Body of pancreas (tissue), 4 donors: ENCODE measurements at regions not wholly inside any gene's neighbourhood (a gene's known extent, or its start where the extent isn't known, plus 50 kb on each side); places are given as distances from the start of the nearest gene placed in this dataset.

Experiments
- ATAC-seq: fragments of 150-250 bp; one replicate; pipeline ENCODE4 v1.9.1; 2016
- DNase-seq, 4 donors: peaks; one replicate each; pipeline ENCODE4 v3.0.0-alpha.2; 2019
- H3K27ac ChIP-seq, 4 donors: fragments of 200-600 bp; sonication (generic); 1 replicate in 3 of 4; 2 replicates in 1 of 4; pipeline versions ENCODE4 v1.5.1 to v1.6.1; 2016 to 2019; ENCODE audit warnings: mild to moderate bottlenecking in 1 of 4, mixed read lengths in 1 of 4, moderate library complexity in 1 of 4
- H3K27me3 ChIP-seq, 2 donors: fragments of 200-600 bp; sonication (generic); one replicate each; pipeline ENCODE4 v1.6.0; 2016; ENCODE audit warnings: mild to moderate bottlenecking in 1 of 2
- H3K36me3 ChIP-seq, 2 donors: fragments of 200-600 bp; sonication (generic); replicated peaks in 1 of 2; 2 replicates each; pipeline ENCODE4 v1.5.1; 2016; ENCODE audit warnings: low read depth in 2 of 2; ENCODE audit not compliant: insufficient read depth in 1 of 2
- H3K4me1 ChIP-seq: fragments of 200-600 bp; sonication (generic); one replicate; pipeline ENCODE4 v1.6.0; 2016
- H3K4me3 ChIP-seq, 2 donors: fragments of 200-600 bp; sonication (generic); 1 replicate in 1 of 2; 2 replicates in 1 of 2; pipeline ENCODE4 v1.5.1; 2016 to 2019
- H3K9me3 ChIP-seq, 3 donors: fragments of 200-600 bp; sonication (generic); 1 replicate in 2 of 3; 2 replicates in 1 of 3; pipeline ENCODE4 v1.5.1; 2016
- POLR2A ChIP-seq, 3 donors: fragments of 450-650 bp; IDR thresholded peaks; one replicate each; pipeline ENCODE4 v1.6.1; 2016; ENCODE audit warnings: antibody characterized with exemption in 3 of 3, mild to moderate bottlenecking in 2 of 3
- WGBS, 2 donors: methylation state at CpG; one replicate each; pipeline ENCODE4 v1.1.5; 2017; 5-methylcytosine and 5-hydroxymethylcytosine counted together
- intact Hi-C: fragments of 100-400 bp; cut with DNase I; formaldehyde crosslinking; loops from one replicate; pipeline ENCODE4 v1.15.1; 2023
- TF ChIP-seq, protein P1 (sequence below), 7 experiments: fragments of 450-650 bp in 4 of 7; fragments of 200-600 bp in 3 of 7; sonication (generic) in 3 of 7; IDR thresholded peaks; one replicate each; pipeline ENCODE4 v1.5.1; 2016 to 2019; ENCODE audit warnings: antibody characterized with exemption in 7 of 7

DNA sequence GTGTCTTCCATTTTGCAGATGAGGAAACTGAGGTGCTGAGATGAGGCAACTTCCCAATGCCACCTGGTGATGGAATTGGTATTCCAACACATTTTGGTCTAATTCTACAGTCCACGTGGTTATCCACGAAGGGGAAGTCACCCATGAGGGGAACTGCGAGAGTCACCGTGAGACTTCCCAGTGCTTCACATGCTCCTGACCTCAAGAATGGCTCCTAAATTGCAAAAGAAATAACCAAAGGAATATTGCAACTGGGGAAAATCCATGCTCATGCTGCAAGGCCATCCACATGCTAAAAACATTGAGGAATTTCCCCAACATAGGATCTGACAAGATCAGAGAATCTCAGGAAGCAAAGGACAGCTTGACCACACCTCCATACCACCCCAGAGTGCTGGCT is 153.9 kb downstream of the HS3ST3B1 start:
- Histone ChIP-seq H3K27me3 (no peaks in the 10 kb centered on the region), H3K9me3 (no peaks in the 10 kb centered on the region), H3K4me1 (no peaks in the 10 kb centered on the region), H3K4me3 (no peak overlapping the region), H3K27ac (no peak overlapping the region), H3K36me3 (no peaks in the 10 kb centered on the region)
- intact Hi-C loops, result no loop called here
- DNase-seq (no peak), ATAC-seq (no peak)
- WGBS, 2 donors, result 64 to 88% methylated on average over 4 of the region's 4 CpGs
- TF ChIP-seq POLR2A (IDR thresholded peaks at IDR 0.05), result no peak
- TF ChIP-seq, protein P1, sequence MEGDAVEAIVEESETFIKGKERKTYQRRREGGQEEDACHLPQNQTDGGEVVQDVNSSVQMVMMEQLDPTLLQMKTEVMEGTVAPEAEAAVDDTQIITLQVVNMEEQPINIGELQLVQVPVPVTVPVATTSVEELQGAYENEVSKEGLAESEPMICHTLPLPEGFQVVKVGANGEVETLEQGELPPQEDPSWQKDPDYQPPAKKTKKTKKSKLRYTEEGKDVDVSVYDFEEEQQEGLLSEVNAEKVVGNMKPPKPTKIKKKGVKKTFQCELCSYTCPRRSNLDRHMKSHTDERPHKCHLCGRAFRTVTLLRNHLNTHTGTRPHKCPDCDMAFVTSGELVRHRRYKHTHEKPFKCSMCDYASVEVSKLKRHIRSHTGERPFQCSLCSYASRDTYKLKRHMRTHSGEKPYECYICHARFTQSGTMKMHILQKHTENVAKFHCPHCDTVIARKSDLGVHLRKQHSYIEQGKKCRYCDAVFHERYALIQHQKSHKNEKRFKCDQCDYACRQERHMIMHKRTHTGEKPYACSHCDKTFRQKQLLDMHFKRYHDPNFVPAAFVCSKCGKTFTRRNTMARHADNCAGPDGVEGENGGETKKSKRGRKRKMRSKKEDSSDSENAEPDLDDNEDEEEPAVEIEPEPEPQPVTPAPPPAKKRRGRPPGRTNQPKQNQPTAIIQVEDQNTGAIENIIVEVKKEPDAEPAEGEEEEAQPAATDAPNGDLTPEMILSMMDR (IDR thresholded peaks at IDR 0.05), result no peak

DNA sequence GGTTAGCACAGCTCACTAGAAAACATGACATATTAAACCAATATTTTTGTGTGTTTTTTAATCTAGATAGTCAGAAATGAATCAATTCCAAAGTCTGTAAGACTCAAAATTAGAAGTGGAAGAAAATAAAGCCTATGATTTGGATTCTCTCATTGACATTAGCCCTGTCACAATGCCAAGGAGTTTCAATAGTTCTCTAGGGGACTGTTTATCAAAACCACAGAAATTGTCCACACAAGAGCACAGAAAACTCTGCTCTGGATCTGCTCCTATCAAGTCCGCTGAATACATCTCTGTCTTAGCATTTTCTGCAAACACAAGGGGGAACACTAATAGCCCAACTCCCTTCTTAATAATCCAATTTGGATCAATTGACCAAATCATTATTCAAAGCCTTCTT is 152.0 kb downstream of the HS3ST3B1 start:
- intact Hi-C loops, result no loop called here
- no peak for DNase-seq
- Histone ChIP-seq H3K27ac (no peak overlapping the region), H3K4me3 (no peak overlapping the region), H3K4me1 (no peaks in the 10 kb centered on the region), H3K9me3 (no peaks in the 10 kb centered on the region), H3K36me3 (no peaks in the 10 kb centered on the region), H3K27me3 (no peaks in the 10 kb centered on the region)
- TF ChIP-seq POLR2A (IDR thresholded peaks at IDR 0.05), result no peak
- TF ChIP-seq, protein P1 (IDR thresholded peaks at IDR 0.05), result no peak
- 74 to 100% methylated on average over 1 of the region's 1 CpG for WGBS, 2 donors
- ATAC-seq, result no peak

DNA sequence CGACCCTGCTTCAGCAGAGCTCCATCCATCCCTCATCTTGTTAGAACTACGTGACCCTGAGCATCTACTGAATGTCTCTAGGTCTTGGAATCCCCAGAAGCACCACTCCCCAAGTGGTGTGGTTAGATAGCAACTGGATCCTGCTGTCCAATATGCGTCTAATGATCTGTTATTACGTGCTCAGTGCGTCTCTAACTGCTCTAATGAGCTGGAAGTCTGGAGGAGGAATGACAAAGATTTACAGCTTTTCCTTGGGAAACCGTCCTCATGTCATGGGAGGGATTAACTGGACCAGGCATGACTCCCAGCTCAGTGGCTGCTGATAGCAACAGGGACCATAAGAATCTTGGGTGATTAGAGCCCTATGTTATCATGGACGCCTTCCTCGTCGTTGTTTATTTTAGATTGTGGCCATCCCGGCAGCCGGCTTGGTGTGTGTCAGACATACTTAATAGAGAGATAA is 150.9 kb downstream of the HS3ST3B1 start:
- no peaks in the 10 kb centered on the region for H3K36me3 ChIP-seq
- ATAC-seq (no peak), DNase-seq (no peak)
- H3K27ac ChIP-seq, result no peak overlapping the region
- no peaks in the 10 kb centered on the region for H3K27me3 ChIP-seq
- intact Hi-C loops, result no loop called here
- no peaks in the 10 kb centered on the region for H3K4me1 ChIP-seq
- 21 to 35% methylated on average over 11 of the region's 11 CpGs for WGBS, 2 donors
- no peaks in the 10 kb centered on the region for H3K9me3 ChIP-seq
- TF ChIP-seq POLR2A (IDR thresholded peaks at IDR 0.05), result no peak
- TF ChIP-seq, protein P1 (IDR thresholded peaks at IDR 0.05), result no peak
- no peak overlapping the region for H3K4me3 ChIP-seq

DNA sequence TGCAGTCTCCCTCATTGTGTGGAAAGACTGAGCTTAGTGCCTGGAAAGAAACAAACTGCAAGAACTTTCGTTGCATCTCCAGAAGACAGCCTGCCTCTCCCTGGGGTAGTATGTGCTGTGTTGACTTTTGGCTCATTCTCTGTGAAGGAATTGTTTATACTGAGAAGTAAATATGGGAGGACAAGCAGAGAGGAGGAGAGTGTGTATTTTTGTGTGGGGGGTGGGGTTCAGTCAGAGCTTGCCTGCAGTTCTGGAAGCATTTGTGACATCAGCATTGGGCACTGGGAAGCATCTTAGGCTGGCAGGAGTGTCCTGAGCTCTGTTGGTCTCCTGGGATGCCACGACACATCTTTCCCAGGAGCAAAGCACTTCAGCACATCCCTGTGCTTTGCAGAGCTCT is 147.9 kb downstream of the HS3ST3B1 start:
- ATAC-seq, result no peak
- intact Hi-C loops, result no loop called here
- Histone ChIP-seq H3K27me3 (no peaks in the 10 kb centered on the region), H3K27ac (no peak overlapping the region), H3K4me3 (no peak overlapping the region), H3K36me3 (no peaks in the 10 kb centered on the region), H3K9me3 (no peaks in the 10 kb centered on the region), H3K4me1 (no peaks in the 10 kb centered on the region)
- TF ChIP-seq POLR2A (IDR thresholded peaks at IDR 0.05), result no peak
- TF ChIP-seq, protein P1 (IDR thresholded peaks at IDR 0.05), result no peak
- DNase-seq, result no peak
- WGBS, 2 donors, result 53 to 60% methylated on average over 2 of the region's 2 CpGs

DNA sequence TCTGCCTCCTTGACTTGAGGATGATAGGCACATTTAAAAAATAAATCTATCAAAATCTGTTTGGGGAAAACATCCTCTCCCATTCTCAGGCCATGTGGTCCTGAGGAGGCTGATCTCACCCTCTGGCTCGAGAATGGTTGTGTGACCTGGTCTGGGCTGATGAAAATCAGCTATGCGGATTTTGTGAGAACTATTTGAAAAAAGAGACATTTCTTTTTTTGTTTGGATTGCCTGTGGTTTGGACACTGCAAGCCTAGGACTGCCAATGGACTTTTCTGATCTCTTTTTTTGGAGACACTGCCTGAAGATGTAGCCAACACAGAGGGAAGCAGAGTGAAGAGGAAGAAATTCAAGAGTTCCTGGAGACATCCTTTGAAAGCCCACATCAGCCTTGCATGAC is 145.9 kb downstream of the HS3ST3B1 start:
- Histone ChIP-seq H3K4me1 (no peaks in the 10 kb centered on the region), H3K4me3 (no peak overlapping the region), H3K9me3 (no peaks in the 10 kb centered on the region), H3K36me3 (no peaks in the 10 kb centered on the region), H3K27ac (no peak overlapping the region), H3K27me3 (peaks cover 0 to 6% of the 10 kb centered on the region in 2 donors)
- TF ChIP-seq, protein P1 (IDR thresholded peaks at IDR 0.05), result no peak
- TF ChIP-seq POLR2A (IDR thresholded peaks at IDR 0.05), result no peak
- intact Hi-C loops, result no loop called here
- WGBS, 2 donors, result 43 to 58% methylated on average over 2 of the region's 2 CpGs
- ATAC-seq (no peak), DNase-seq (no peak)
